Umbilical cord (tissue), 1 donor: ENCODE measurements at regions not wholly inside any gene's neighbourhood (a gene's known extent, or its start where the extent isn't known, plus 50 kb on each side); places are given as distances from the start of the nearest gene placed in this dataset.
"Not testable (repeated sequence)": the region's sequence is repeated elsewhere in the genome, so short reads cannot be mapped to it uniquely, and the experiment has no call there.

Source experiments
- DNase-seq: peaks from one replicate; pipeline ENCODE4 v3.0.0-alpha.2; 2015; ENCODE audit warnings: low spot score

GRCh38 chr16:59886021-59886420, 1151.9 kb upstream of the GOT2 start:
- DNase-seq = peak; percentile 84

GRCh38 chr16:59881376-59881775, 1147.3 kb upstream of the GOT2 start:
- no peak for DNase-seq

- peak; percentile 46 for DNase-seq
Measured at GRCh38 chr16:59880611-59881010, 1146.5 kb upstream of the GOT2 start.

- DNase-seq = no peak
Measured at GRCh38 chr16:59878999-59879398, 1144.9 kb upstream of the GOT2 start.

- DNase-seq = no peak
Measured at GRCh38 chr16:59878479-59878878, 1144.4 kb upstream of the GOT2 start.

GRCh38 chr16:59864981-59865666, 1131.0 kb upstream of the GOT2 start:
- DNase-seq = peak; percentile 55

- no peak for DNase-seq
Measured at GRCh38 chr16:59859676-59860402, 1125.7 kb upstream of the GOT2 start.

- no peak for DNase-seq
Measured at GRCh38 chr16:59854846-59855439, 1120.8 kb upstream of the GOT2 start.

GRCh38 chr16:59849716-59850115, 1115.6 kb upstream of the GOT2 start:
- no peak for DNase-seq

- DNase-seq = peak; percentile 91
Measured at GRCh38 chr16:59848296-59848695, 1114.2 kb upstream of the GOT2 start.

- no peak for DNase-seq
Measured at GRCh38 chr16:59840169-59840568, 1106.1 kb upstream of the GOT2 start.

GRCh38 chr16:59826767-59827166, 1092.7 kb upstream of the GOT2 start:
- no peak for DNase-seq

- not testable (repeated sequence) for DNase-seq
Measured at GRCh38 chr16:59809488-59809887, 1075.4 kb upstream of the GOT2 start.

GRCh38 chr16:59783191-59783590, 1049.1 kb upstream of the GOT2 start:
- DNase-seq = no peak

- DNase-seq = no peak
Measured at GRCh38 chr16:59773330-59773729, 1039.2 kb upstream of the GOT2 start.

- DNase-seq = peak; percentile 2
Measured at GRCh38 chr16:59759296-59759695, 1025.2 kb upstream of the GOT2 start.

GRCh38 chr16:59758848-59759247, 1024.7 kb upstream of the GOT2 start:
- DNase-seq = no peak

- no peak for DNase-seq
Measured at GRCh38 chr16:59754854-59755253, 1020.7 kb upstream of the GOT2 start.

- no peak for DNase-seq
Measured at GRCh38 chr16:59749662-59750336, 1015.7 kb upstream of the GOT2 start.

- no peak for DNase-seq
Measured at GRCh38 chr16:59748531-59748930, 1014.4 kb upstream of the GOT2 start.

- DNase-seq = no peak
Measured at GRCh38 chr16:59743504-59743903, 1009.4 kb upstream of the GOT2 start.

GRCh38 chr16:59740858-59741257, 1006.7 kb upstream of the GOT2 start:
- no peak for DNase-seq
